ENCODE measurements at regions not wholly inside any gene's neighbourhood (a gene's known extent, or its start where the extent isn't known, plus 50 kb on each side); places are given as distances from the start of the nearest gene placed in this dataset.
"Not testable (repeated sequence)": the region's sequence is repeated elsewhere in the genome, so short reads cannot be mapped to it uniquely, and the experiment has no call there.

DNA sequence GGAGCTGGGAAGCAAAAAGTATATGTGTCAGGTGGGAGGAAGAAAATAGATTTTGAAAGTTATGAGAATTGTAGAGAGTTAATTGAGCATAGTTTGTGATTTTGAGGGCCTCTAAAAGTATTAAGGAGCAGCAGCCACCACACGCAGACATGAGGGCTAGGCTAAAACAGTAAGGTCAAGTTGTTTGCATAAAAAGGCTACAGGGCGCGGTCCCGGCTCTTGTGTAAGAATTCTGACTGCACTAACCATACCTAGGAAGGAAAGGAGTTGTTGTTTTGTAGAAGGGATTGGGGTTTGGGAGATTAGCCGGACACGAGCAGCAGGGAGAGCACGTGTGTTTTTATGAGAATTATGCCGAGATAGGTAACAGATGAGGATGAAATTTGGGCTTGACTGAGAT, 207.2 kb upstream of the ELL2 start:
- not testable (repeated sequence) for DNase-seq (ENCODE audit: extremely low spot score); H3K27ac ChIP-seq (ENCODE audit: low read depth); H3K36me3 ChIP-seq (ENCODE audit: insufficient read depth); H3K4me1 ChIP-seq (ENCODE audit: insufficient read depth); H3K4me3 ChIP-seq (ENCODE audit: low read depth, low read length)
- WGBS: 83% methylated on average over 8 of the region's 8 CpGs

DNA sequence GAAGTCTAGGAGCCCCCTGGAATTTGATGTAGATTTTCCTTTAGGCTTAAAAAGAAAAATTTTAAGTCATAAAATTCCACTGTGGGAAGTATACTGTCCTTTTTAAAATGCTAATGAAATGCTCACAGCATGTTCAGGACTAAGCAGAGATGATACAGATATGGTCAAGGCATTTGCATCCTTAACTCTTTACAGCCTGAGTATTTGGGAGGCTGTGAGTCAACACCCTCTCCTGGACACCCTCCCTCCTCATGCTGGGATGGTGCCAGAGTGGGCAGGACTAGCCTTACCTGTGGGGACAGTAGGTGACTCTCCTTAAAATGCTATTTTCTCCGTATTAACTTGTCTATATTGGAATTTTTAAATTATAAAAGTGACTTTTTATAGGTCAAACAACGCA, 197.4 kb upstream of the ELL2 start:
- H3K4me1 ChIP-seq (ENCODE audit: insufficient read depth): no peaks in the 10 kb centered on the region
- DNase-seq (ENCODE audit: extremely low spot score): no peak
- H3K36me3 ChIP-seq (ENCODE audit: insufficient read depth): no peaks in the 10 kb centered on the region
- no peak overlapping the region for H3K4me3 ChIP-seq (ENCODE audit: low read depth, low read length)
- no peak overlapping the region for H3K27ac ChIP-seq (ENCODE audit: low read depth)
- WGBS: 89% methylated on average over 2 of the region's 2 CpGs

DNA sequence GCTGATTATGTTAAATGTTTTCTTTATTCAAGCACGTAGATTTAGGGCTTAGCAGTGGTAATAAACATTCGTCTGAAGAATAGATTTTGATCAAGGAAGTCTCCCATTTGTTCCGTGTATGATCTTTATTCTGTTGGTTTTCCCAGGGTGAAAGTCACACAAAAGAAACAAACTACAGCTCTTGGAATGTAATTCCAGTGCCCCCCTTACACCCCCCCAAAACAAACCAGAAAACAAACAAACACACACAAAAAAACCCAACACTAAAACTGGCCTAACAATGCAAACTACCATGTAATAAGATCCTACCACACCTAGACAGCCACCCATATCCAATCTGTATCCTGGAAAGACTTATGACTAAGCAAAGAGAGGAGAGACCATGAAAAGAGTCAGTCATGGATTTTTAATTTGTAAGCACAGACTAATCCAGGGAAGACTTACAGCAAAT, 196.2 kb upstream of the ELL2 start:
- 21% methylated on average over 3 of the region's 3 CpGs for WGBS
- Histone ChIP-seq H3K27ac (ENCODE audit: low read depth) (no peak overlapping the region), H3K4me1 (ENCODE audit: insufficient read depth) (no peaks in the 10 kb centered on the region), H3K4me3 (ENCODE audit: low read depth, low read length) (no peak overlapping the region), H3K36me3 (ENCODE audit: insufficient read depth) (no peaks in the 10 kb centered on the region)
- no peak for DNase-seq (ENCODE audit: extremely low spot score)

DNA sequence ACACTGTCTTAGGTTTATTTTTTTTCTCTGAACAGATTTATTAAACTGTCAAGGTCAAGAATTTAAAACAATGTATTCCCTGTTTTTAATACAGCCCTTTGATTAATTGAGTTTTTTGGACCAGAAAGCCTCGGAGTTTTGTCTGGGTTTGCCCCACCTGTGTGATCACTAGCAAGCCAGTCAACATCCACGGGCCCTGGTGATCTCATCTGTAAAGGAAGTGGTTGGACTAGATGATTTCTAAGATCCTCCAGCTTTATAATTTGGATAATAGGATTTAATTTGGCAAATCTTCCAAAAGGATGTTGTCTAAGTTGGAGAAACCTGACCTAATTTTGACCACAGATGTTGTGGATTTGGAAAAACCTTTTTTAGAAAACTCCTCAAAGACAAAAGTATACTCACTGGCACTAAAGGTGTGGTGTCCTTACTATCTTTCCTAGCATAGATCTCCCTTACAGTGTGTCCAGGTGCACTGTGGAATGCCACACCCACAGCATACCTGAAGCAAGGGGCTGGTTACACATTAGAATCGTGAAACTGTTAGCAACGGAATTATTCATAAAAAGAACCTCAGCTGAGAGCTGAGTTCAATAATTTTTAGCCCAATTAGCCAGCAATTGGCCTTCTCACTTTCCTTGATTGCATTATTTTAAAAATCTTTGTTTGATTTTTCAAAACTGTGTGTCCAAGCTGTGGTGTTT, 195.6 kb upstream of the ELL2 start:
- Histone ChIP-seq H3K36me3 (ENCODE audit: insufficient read depth) (no peaks in the 10 kb centered on the region), H3K27ac (ENCODE audit: low read depth) (no peak overlapping the region), H3K4me3 (ENCODE audit: low read depth, low read length) (no peak overlapping the region), H3K4me1 (ENCODE audit: insufficient read depth) (no peaks in the 10 kb centered on the region)
- no peak for DNase-seq (ENCODE audit: extremely low spot score)
- WGBS: 52% methylated on average over 4 of the region's 4 CpGs

DNA sequence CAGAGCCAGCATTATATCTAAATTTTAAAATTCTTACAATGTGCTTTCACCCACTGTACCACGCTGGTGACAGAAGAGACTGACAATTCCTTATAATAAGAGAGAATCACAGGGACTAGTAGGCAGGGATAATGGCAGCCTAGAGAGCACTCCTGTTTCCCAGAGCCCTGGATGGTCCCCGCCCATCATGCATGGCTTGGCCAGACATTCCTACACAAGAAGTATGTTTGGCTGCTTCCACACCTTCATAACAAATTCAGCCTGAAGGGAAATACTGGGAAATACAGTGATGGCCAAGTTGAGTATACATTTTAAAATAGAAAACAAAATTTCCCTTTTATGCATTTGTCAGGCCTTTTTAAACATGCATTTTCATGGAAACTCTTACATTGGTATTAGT, 193.5 kb upstream of the ELL2 start:
- Histone ChIP-seq H3K27ac (ENCODE audit: low read depth) (no peak overlapping the region), H3K4me3 (ENCODE audit: low read depth, low read length) (no peak overlapping the region), H3K36me3 (ENCODE audit: insufficient read depth) (no peaks in the 10 kb centered on the region), H3K4me1 (ENCODE audit: insufficient read depth) (no peaks in the 10 kb centered on the region)
- WGBS: 95% methylated on average over 2 of the region's 2 CpGs
- no peak for DNase-seq (ENCODE audit: extremely low spot score)

DNA sequence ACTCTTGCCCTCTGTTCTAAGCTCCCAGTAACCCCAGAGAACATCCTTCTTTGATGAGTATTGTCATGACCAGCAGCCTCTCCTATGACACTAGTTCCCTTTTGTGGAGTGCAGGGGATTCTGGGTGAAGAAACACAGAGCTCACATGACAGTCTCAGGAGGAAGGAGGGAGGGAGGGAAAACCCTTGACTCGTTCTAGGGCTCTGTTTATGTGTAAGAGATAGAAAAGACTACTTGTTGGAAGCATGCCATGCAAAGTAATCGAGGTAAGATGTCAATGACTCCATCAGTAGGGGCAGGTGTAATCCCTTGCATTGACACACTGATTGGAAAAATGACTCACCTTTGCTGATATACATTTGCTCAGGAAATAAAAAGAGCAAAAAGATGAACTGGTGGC, 190.2 kb upstream of the ELL2 start:
- WGBS: 19% methylated on average over 2 of the region's 2 CpGs
- no peaks in the 10 kb centered on the region for H3K4me1 ChIP-seq (ENCODE audit: insufficient read depth)
- DNase-seq (ENCODE audit: extremely low spot score): no peak
- no peak overlapping the region for H3K4me3 ChIP-seq (ENCODE audit: low read depth, low read length)
- H3K27ac ChIP-seq (ENCODE audit: low read depth): no peak overlapping the region
- H3K36me3 ChIP-seq (ENCODE audit: insufficient read depth): no peaks in the 10 kb centered on the region

DNA sequence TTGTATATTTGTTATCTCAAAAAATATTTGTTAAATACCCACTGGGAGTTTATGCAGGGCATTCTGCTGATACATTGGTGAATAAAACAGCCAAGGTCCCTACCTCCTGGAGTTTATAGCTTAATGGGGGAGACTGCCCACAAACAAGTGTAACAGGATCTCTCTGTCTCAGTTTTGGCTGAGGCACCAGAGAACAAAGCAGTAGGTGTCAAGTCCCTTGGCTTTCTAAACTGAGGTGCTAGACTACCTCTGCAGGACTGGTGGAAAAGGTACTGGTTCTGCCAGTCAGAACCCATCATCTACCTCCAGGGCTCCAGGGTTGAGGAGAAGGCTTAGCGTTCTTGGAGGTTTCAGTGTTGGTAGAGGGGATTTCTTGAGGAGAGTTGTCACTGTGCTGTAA, 188.4 kb upstream of the ELL2 start:
- DNase-seq (ENCODE audit: extremely low spot score): no peak
- Histone ChIP-seq H3K36me3 (ENCODE audit: insufficient read depth) (no peaks in the 10 kb centered on the region), H3K4me1 (ENCODE audit: insufficient read depth) (no peaks in the 10 kb centered on the region), H3K27ac (ENCODE audit: low read depth) (no peak overlapping the region), H3K4me3 (ENCODE audit: low read depth, low read length) (no peak overlapping the region)
- 85% methylated on average over 1 of the region's 1 CpG for WGBS

DNA sequence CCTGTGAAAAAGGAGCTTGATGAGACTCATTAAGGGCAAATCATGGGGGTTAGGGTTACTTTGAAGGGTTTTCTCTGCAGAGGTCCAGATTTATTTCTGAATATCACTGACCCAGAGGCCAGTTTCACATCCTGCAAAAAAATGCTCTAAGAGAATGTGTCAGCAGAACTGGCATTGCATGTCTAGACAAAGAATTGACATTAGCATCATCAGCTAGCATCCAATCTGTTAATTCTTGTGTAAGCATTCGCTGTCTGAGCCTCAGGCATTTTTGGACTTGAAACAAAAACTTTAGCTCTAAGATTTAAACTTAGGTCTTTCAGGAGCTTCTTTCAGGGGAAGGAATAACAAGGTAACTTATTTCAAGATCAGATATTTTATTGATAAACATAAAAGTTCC, 187.9 kb upstream of the ELL2 start:
- WGBS: 77% methylated on average over 1 of the region's 1 CpG
- DNase-seq (ENCODE audit: extremely low spot score): no peak
- Histone ChIP-seq H3K4me3 (ENCODE audit: low read depth, low read length) (no peak overlapping the region), H3K4me1 (ENCODE audit: insufficient read depth) (no peaks in the 10 kb centered on the region), H3K36me3 (ENCODE audit: insufficient read depth) (no peaks in the 10 kb centered on the region), H3K27ac (ENCODE audit: low read depth) (no peak overlapping the region)

DNA sequence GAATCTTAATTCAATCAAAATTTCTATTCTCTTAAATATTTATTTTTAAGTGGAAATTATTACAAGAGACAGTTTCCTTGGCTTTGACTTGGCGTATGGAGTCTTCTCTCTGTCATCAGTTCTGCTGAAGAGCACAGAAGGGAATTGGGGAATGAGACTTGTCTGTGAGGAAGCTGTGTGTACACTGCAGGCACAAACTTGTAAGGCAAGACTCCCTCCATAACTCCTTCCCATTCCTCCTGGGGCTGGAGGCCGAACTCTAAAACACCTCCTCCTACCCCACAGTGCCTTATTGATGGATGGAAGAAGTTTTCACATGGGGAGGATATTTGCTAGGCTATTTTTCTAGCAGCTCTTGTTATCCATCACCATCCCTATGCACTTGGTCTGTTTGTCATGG, 187.4 kb upstream of the ELL2 start:
- H3K36me3 ChIP-seq (ENCODE audit: insufficient read depth): no peaks in the 10 kb centered on the region
- H3K27ac ChIP-seq (ENCODE audit: low read depth): no peak overlapping the region
- no peak for DNase-seq (ENCODE audit: extremely low spot score)
- no peaks in the 10 kb centered on the region for H3K4me1 ChIP-seq (ENCODE audit: insufficient read depth)
- 87% methylated on average over 2 of the region's 2 CpGs for WGBS
- no peak overlapping the region for H3K4me3 ChIP-seq (ENCODE audit: low read depth, low read length)

DNA sequence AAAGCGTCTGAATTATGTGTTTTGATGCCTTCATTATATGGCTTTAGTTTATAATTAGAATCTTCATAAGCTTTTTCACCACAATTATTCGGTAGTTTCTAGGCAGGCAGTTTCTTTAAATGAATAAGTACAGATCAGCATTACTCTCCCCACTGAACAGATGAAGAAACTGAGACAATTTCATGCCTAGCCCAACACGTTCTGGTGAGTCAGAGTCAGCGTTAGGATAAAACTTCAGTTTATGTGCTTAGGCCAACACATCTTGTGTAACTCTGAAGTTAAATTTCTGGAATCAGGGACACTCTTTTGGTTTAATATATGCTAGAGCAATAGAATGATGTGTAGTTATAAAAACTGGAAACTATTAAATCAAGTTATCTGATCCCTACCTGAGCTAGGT, 186.7 kb upstream of the ELL2 start:
- no peaks in the 10 kb centered on the region for H3K36me3 ChIP-seq (ENCODE audit: insufficient read depth)
- H3K4me1 ChIP-seq (ENCODE audit: insufficient read depth): no peaks in the 10 kb centered on the region
- no peak for DNase-seq (ENCODE audit: extremely low spot score)
- 94% methylated on average over 4 of the region's 4 CpGs for WGBS
- H3K4me3 ChIP-seq (ENCODE audit: low read depth, low read length): no peak overlapping the region
- no peak overlapping the region for H3K27ac ChIP-seq (ENCODE audit: low read depth)

DNA sequence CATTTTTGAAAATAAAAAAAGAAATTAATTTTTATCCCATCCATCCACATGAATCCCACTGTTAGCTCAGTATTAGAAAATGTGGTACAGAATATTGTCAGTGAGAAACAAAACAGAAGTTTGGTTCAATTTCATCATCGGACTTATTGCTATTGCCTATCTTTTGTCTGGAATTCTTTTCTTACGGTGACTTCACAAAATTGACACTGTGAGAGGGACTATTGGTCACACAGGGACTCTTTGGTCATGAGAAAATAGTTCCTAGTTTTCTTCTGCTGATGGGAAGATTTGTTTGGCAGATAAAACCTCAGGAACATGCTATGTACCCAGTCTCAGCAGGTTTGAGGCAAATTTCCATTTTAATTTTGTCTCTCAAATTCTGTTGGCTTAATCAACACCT, 186.2 kb upstream of the ELL2 start:
- Histone ChIP-seq H3K4me3 (ENCODE audit: low read depth, low read length) (no peak overlapping the region), H3K27ac (ENCODE audit: low read depth) (no peak overlapping the region), H3K36me3 (ENCODE audit: insufficient read depth) (no peaks in the 10 kb centered on the region), H3K4me1 (ENCODE audit: insufficient read depth) (no peaks in the 10 kb centered on the region)
- 97% methylated on average over 2 of the region's 2 CpGs for WGBS
- no peak for DNase-seq (ENCODE audit: extremely low spot score)

DNA sequence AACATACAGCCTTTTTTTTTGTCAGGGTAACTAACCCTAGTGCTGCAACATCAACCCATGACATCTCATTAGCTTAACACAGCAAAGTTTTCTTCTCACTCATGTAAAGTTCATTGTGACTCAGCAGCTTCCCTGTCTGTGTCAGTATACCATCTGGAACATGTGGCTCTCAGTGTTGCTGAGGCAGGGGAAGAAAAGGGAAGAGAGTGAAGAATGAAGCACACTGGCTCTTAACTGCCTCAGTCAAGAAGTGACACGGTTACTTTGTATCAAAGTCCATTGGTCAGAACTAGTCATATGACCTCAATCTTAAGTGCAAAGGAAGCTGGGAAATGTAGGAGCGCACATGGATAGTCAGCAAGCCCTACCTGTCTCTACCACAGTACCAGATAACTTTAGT, 185.0 kb upstream of the ELL2 start:
- 68% methylated on average over 2 of the region's 2 CpGs for WGBS
- H3K27ac ChIP-seq (ENCODE audit: low read depth): no peak overlapping the region
- DNase-seq (ENCODE audit: extremely low spot score): no peak
- H3K36me3 ChIP-seq (ENCODE audit: insufficient read depth): no peaks in the 10 kb centered on the region
- no peak overlapping the region for H3K4me3 ChIP-seq (ENCODE audit: low read depth, low read length)
- H3K4me1 ChIP-seq (ENCODE audit: insufficient read depth): no peaks in the 10 kb centered on the region

DNA sequence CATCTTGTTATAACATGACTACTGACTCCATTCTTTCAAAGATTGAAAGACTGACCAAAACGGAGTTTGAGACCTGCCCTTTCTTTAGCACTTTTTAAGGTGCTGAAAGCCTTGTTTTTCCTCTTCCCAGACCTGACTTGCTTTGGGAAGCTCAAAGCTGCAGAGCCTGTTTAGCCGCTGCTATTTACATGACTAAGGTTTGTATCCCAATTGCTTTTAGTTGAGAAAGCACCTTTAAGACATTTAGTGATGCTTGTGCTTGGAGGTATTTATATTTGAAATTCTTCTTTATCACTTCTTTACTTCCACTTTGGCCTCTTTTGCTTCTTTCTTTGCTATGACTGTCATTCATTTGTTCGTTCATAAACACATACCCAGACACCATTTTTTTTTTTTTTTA, 182.6 kb upstream of the ELL2 start:
- Histone ChIP-seq H3K4me1 (ENCODE audit: insufficient read depth) (no peaks in the 10 kb centered on the region), H3K36me3 (ENCODE audit: insufficient read depth) (no peaks in the 10 kb centered on the region), H3K4me3 (ENCODE audit: low read depth, low read length) (no peak overlapping the region), H3K27ac (ENCODE audit: low read depth) (no peak overlapping the region)
- no peak for DNase-seq (ENCODE audit: extremely low spot score)
- WGBS: 84% methylated on average over 3 of the region's 3 CpGs

DNA sequence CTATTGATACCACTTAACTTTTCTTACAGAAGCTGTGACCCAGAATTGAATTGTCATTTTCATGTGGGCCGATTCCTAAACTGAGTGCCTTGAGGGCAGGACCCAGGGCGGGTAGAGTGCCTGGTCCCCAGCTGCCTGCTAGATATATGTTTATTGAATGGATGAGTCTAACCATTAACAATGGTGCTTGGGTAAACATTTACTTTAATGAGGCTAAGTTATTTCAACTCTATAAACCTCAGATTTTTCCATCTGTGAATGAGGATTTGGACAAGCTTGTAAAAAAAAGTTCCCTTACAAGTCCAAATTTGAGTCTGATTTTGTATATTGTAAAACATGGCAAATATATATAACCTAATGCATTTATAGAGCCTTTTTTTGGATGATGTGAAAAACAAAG, 181.8 kb upstream of the ELL2 start:
- Histone ChIP-seq H3K27ac (ENCODE audit: low read depth) (no peak overlapping the region), H3K4me3 (ENCODE audit: low read depth, low read length) (no peak overlapping the region), H3K4me1 (ENCODE audit: insufficient read depth) (no peaks in the 10 kb centered on the region), H3K36me3 (ENCODE audit: insufficient read depth) (no peaks in the 10 kb centered on the region)
- WGBS: 57% methylated on average over 2 of the region's 2 CpGs
- DNase-seq (ENCODE audit: extremely low spot score): no peak

All from urinary bladder (tissue), 3 donors.